PC-9 (cell line): ENCODE measurements at regions not wholly inside any gene's neighbourhood (a gene's known extent, or its start where the extent isn't known, plus 50 kb on each side); places are given as distances from the start of the nearest gene placed in this dataset.

ENCODE experiments used
- BruUV-seq: library from RNA; stranded (reverse); fragments of 400-500 nt; replicated peaks from 2 replicates; lab custom pipeline; 2021; lab: Mats Ljungman, UMichigan
- CTCF ChIA-PET: fragments of 300-600 bp; sonication (Branson Sonifier 250); formaldehyde crosslinking; loops from one replicate; lab custom pipeline; 2022; ENCODE audit warnings: antibody characterized with exemption; lab: Charles Lee
- POLR2A ChIA-PET: fragments of 300-600 bp; sonication (Branson Sonifier 250); formaldehyde crosslinking; loops from one replicate; lab custom pipeline; 2022; ENCODE audit warnings: antibody characterized with exemption; ENCODE audit not compliant: unreplicated experiment; lab: Charles Lee
- DNase-seq, 2 experiments: peaks; one replicate each; pipeline versions ENCODE4 v3.0.0 to v3.0.0-alpha.2; 2015 to 2022; ENCODE audit warnings: mixed read lengths in 1 of 2
- H2AFZ ChIP-seq: fragments of 200-600 bp; sonication (generic); 2 replicates; pipeline ENCODE4 v1.8.1; 2017; ENCODE audit warnings: antibody characterized with exemption
- H3F3A ChIP-seq: fragments of 200-600 bp; sonication (generic); 2 replicates; pipeline ENCODE4 v1.8.1; 2017; ENCODE audit warnings: antibody characterized with exemption, mild to moderate bottlenecking, low read depth; ENCODE audit not compliant: insufficient read depth
- H3K27ac ChIP-seq: fragments of 200-600 bp; sonication (generic); 2 replicates; pipeline ENCODE4 v1.6.1; 2016; ENCODE audit warnings: mixed run types
- H3K27me3 ChIP-seq: fragments of 200-600 bp; sonication (generic); 2 replicates; pipeline ENCODE4 v1.6.1; 2016; ENCODE audit warnings: low read depth, mixed run types; ENCODE audit not compliant: insufficient read depth
- H3K36me3 ChIP-seq: fragments of 200-600 bp; sonication (generic); 2 replicates; pipeline ENCODE4 v1.6.1; 2016; ENCODE audit warnings: low read depth, mixed run types
- H3K4me1 ChIP-seq: fragments of 200-600 bp; sonication (generic); replicated peaks from 2 replicates; pipeline ENCODE4 v1.6.1; 2016; ENCODE audit warnings: mixed run types; ENCODE audit not compliant: insufficient read depth
- H3K4me2 ChIP-seq: fragments of 200-600 bp; sonication (generic); 2 replicates; pipeline ENCODE4 v1.6.1; 2017; ENCODE audit warnings: mixed run types
- H3K4me3 ChIP-seq: fragments of 200-600 bp; sonication (generic); 2 replicates; pipeline ENCODE4 v1.6.1; 2016; ENCODE audit warnings: mixed run types
- H3K79me2 ChIP-seq: fragments of 200-600 bp; sonication (generic); 2 replicates; pipeline ENCODE4 v1.6.1; 2017; ENCODE audit warnings: low read depth, mixed run types
- H3K9me2 ChIP-seq: fragments of 200-600 bp; sonication (generic); 2 replicates; pipeline ENCODE4 v1.8.1; 2017; ENCODE audit warnings: mild to moderate bottlenecking; ENCODE audit not compliant: insufficient read depth
- H3K9me3 ChIP-seq: fragments of 200-600 bp; sonication (generic); 2 replicates; pipeline ENCODE4 v1.8.1; 2016; ENCODE audit warnings: low read depth; ENCODE audit not compliant: insufficient read depth
- H4K20me1 ChIP-seq: fragments of 200-600 bp; sonication (generic); 2 replicates; pipeline ENCODE4 v1.8.1; 2017; ENCODE audit not compliant: insufficient read depth
- CTCF ChIP-seq: fragments of 200-600 bp; sonication (generic); conservative IDR thresholded peaks from 2 replicates; pipeline ENCODE4 v1.6.1; 2017; ENCODE audit warnings: mixed run types, antibody characterized with exemption, mild to moderate bottlenecking, moderate library complexity
- EZH2 ChIP-seq: fragments of 200-600 bp; sonication (generic); IDR thresholded peaks from 2 replicates; pipeline ENCODE4 v1.8.0; 2017; ENCODE audit warnings: antibody characterized with exemption, low read depth
- intact Hi-C: fragments of 100-400 bp; cut with micrococcal nuclease; formaldehyde crosslinking; loops from one replicate; pipeline ENCODE4 v1.10.0; 2022; ENCODE audit not compliant: unreplicated experiment

- Histone ChIP-seq H3K9me2 (no peaks in the 10 kb centered on the region), H3F3A (no peaks in the 10 kb centered on the region), H3K27ac (no peak overlapping the region), H2AFZ (no peak overlapping the region), H4K20me1 (no peaks in the 10 kb centered on the region), H3K79me2 (no peaks in the 10 kb centered on the region), H3K27me3 (no peaks in the 10 kb centered on the region), H3K4me3 (no peak overlapping the region), H3K4me2 (no peak overlapping the region), H3K9me3 (no peaks in the 10 kb centered on the region), H3K36me3 (no peaks in the 10 kb centered on the region), H3K4me1 (no peaks in the 10 kb centered on the region)
- POLR2A ChIA-PET: no interaction called here
- no peak for DNase-seq
- CTCF ChIA-PET: no interaction called here
- intact Hi-C loops: no loop called here
- TF ChIP-seq CTCF (no peak), EZH2 (no peak)
- no TSS peak for BruUV-seq
Measured at GRCh38 chr4:97150966-97151365, 992.3 kb downstream of the STPG2 start.

GRCh38 chr4:97152149-97152548 is 991.1 kb downstream of the STPG2 start:
- H3K4me3 ChIP-seq: no peak overlapping the region
- POLR2A ChIA-PET: no interaction called here
- no peaks in the 10 kb centered on the region for H3K9me2 ChIP-seq
- no peak overlapping the region for H3K4me2 ChIP-seq
- no peak overlapping the region for H2AFZ ChIP-seq
- H3F3A ChIP-seq: no peaks in the 10 kb centered on the region
- no TSS peak for BruUV-seq
- no peaks in the 10 kb centered on the region for H3K4me1 ChIP-seq
- no peaks in the 10 kb centered on the region for H3K9me3 ChIP-seq
- no peaks in the 10 kb centered on the region for H3K79me2 ChIP-seq
- no peaks in the 10 kb centered on the region for H3K27me3 ChIP-seq
- H3K27ac ChIP-seq: no peak overlapping the region
- CTCF ChIA-PET: no interaction called here
- intact Hi-C loops: no loop called here
- DNase-seq: no peak
- no peaks in the 10 kb centered on the region for H4K20me1 ChIP-seq
- H3K36me3 ChIP-seq: no peaks in the 10 kb centered on the region
- TF ChIP-seq CTCF (no peak), EZH2 (no peak)

GRCh38 chr4:97153042-97153441 is 990.2 kb downstream of the STPG2 start:
- no peak for DNase-seq

More at GRCh38 chr4:97153042-97153441, 990.2 kb downstream of the STPG2 start:
- no peaks in the 10 kb centered on the region for H4K20me1 ChIP-seq
- no peak overlapping the region for H3K27ac ChIP-seq
- TF ChIP-seq CTCF (no peak), EZH2 (no peak)
- H3K9me3 ChIP-seq: no peaks in the 10 kb centered on the region
- H3K36me3 ChIP-seq: no peaks in the 10 kb centered on the region
- POLR2A ChIA-PET: no interaction called here
- BruUV-seq: no TSS peak
- no peaks in the 10 kb centered on the region for H3K79me2 ChIP-seq
- no peak overlapping the region for H3K4me2 ChIP-seq
- CTCF ChIA-PET: interaction anchor here (0.7 kb wide), 3 partner anchors 71 to 1766 kb away, joined by 3 to 7 read pairs (median 5); no protein-coding TSS in a partner anchor
- H3F3A ChIP-seq: no peaks in the 10 kb centered on the region
- no peaks in the 10 kb centered on the region for H3K27me3 ChIP-seq
- H3K9me2 ChIP-seq: no peaks in the 10 kb centered on the region
- intact Hi-C loops: no loop called here
- no peak overlapping the region for H3K4me3 ChIP-seq
- H2AFZ ChIP-seq: no peak overlapping the region
- H3K4me1 ChIP-seq: no peaks in the 10 kb centered on the region
